HG02981 (cell line): ENCODE measurements at regions not wholly inside any gene's neighbourhood (a gene's known extent, or its start where the extent isn't known, plus 50 kb on each side); places are given as distances from the start of the nearest gene placed in this dataset.

Experiments used
- ATAC-seq: cut with Tn5 transposase; IDR thresholded peaks from one replicate; pipeline ENCODE4 v1.9.1; 2021; ENCODE audit warnings: mild to moderate bottlenecking, moderate library complexity; ENCODE audit not compliant: unreplicated experiment

- ATAC-seq = peak; percentile 85
Measured at GRCh38 chr10:121069061-121069850, 218.1 kb downstream of the WDR11 start.

- ATAC-seq = no peak
Measured at GRCh38 chr10:121070275-121071070, 219.3 kb downstream of the WDR11 start.

- no peak for ATAC-seq
Measured at GRCh38 chr10:121071901-121072300, 220.7 kb downstream of the WDR11 start.

GRCh38 chr10:121073728-121074127, 222.6 kb downstream of the WDR11 start:
- no peak for ATAC-seq

- ATAC-seq = no peak
Measured at GRCh38 chr10:121076776-121077715, 225.9 kb downstream of the WDR11 start.

- no peak for ATAC-seq
Measured at GRCh38 chr10:121078036-121078435, 226.9 kb downstream of the WDR11 start.

GRCh38 chr10:121078672-121079102, 227.5 kb downstream of the WDR11 start:
- no peak for ATAC-seq

GRCh38 chr10:121079226-121079625, 228.1 kb downstream of the WDR11 start:
- ATAC-seq = no peak

GRCh38 chr10:121080281-121080891, 229.2 kb downstream of the WDR11 start:
- no peak for ATAC-seq

GRCh38 chr10:121081306-121081705, 230.1 kb downstream of the WDR11 start:
- no peak for ATAC-seq

- no peak for ATAC-seq
Measured at GRCh38 chr10:121082984-121083383, 231.8 kb downstream of the WDR11 start.

- ATAC-seq = no peak
Measured at GRCh38 chr10:121084016-121084674, 233.0 kb downstream of the WDR11 start.

GRCh38 chr10:121084675-121085070, 233.5 kb downstream of the WDR11 start:
- no peak for ATAC-seq

GRCh38 chr10:121085367-121085766, 234.2 kb downstream of the WDR11 start:
- no peak for ATAC-seq

- ATAC-seq = no peak
Measured at GRCh38 chr10:121087129-121087528, 236.0 kb downstream of the WDR11 start.

GRCh38 chr10:121087688-121088087, 236.5 kb downstream of the WDR11 start:
- no peak for ATAC-seq

GRCh38 chr10:121088524-121088923, 237.4 kb downstream of the WDR11 start:
- ATAC-seq = no peak

GRCh38 chr10:121089434-121089833, 238.3 kb downstream of the WDR11 start:
- ATAC-seq = no peak

- no peak for ATAC-seq
Measured at GRCh38 chr10:121091961-121092719, 241.0 kb downstream of the WDR11 start.
